Testis (tissue), 2 donors: ENCODE measurements at regions not wholly inside any gene's neighbourhood (a gene's known extent, or its start where the extent isn't known, plus 50 kb on each side); places are given as distances from the start of the nearest gene placed in this dataset.
"Not testable (repeated sequence)": the region's sequence is repeated elsewhere in the genome, so short reads cannot be mapped to it uniquely, and the experiment has no call there.

ENCODE experiments used
- DNase-seq: peaks from one replicate; pipeline ENCODE4 v3.0.0-alpha.2; 2019
- H3K27ac ChIP-seq, 2 donors: fragments of 200-600 bp; sonication (generic); one replicate each; pipeline ENCODE4 v1.5.1; 2019
- H3K27me3 ChIP-seq: fragments of 200-600 bp; sonication (generic); one replicate; pipeline ENCODE4 v1.5.1; 2019
- H3K36me3 ChIP-seq: fragments of 200-600 bp; sonication (generic); one replicate; pipeline ENCODE4 v1.5.1; 2017; ENCODE audit warnings: low read depth; ENCODE audit errors: missing control alignments
- H3K4me1 ChIP-seq: fragments of 200-600 bp; sonication (generic); one replicate; pipeline ENCODE4 v1.5.1; 2019
- H3K4me3 ChIP-seq, 2 donors: fragments of 200-600 bp; sonication (generic); one replicate each; pipeline ENCODE4 v1.5.1; 2017 to 2019
- H3K9me3 ChIP-seq: fragments of 200-600 bp; sonication (generic); one replicate; pipeline ENCODE4 v1.5.1; 2017
- POLR2A ChIP-seq: fragments of 450-650 bp; IDR thresholded peaks from one replicate; pipeline ENCODE4 v1.6.1; 2017; ENCODE audit warnings: antibody characterized with exemption, mild to moderate bottlenecking, moderate library complexity
- WGBS, 2 donors: methylation state at CpG; one replicate each; pipeline ENCODE4 v1.1.5; 2018; 5-methylcytosine and 5-hydroxymethylcytosine counted together
- intact Hi-C: fragments of 100-400 bp; cut with DNase I; formaldehyde crosslinking; loops from one replicate; pipeline ENCODE4 v1.15.1; 2023; ENCODE audit warnings: low total_unique reads
- TF ChIP-seq, protein P1 (sequence below), 3 experiments: fragments of 450-650 bp in 2 of 3; fragments of 200-600 bp in 1 of 3; sonication (generic) in 1 of 3; IDR thresholded peaks; one replicate each; pipeline ENCODE4 v1.5.1; 2016 to 2019; ENCODE audit warnings: antibody characterized with exemption in 3 of 3, mild to moderate bottlenecking in 2 of 3, moderate library complexity in 1 of 3

GRCh38 chr5:100646691-100647090, 111.5 kb downstream of the FAM174A start:
- intact Hi-C loops: no loop called here
- Histone ChIP-seq H3K36me3 (no peaks in the 10 kb centered on the region), H3K27ac (no peak overlapping the region), H3K27me3 (no peaks in the 10 kb centered on the region), H3K4me3 (no peak overlapping the region), H3K4me1 (no peaks in the 10 kb centered on the region), H3K9me3 (no peaks in the 10 kb centered on the region)
- WGBS, 2 donors: 48 to 84% methylated on average over 9 of the region's 9 CpGs
- TF ChIP-seq, protein P1, sequence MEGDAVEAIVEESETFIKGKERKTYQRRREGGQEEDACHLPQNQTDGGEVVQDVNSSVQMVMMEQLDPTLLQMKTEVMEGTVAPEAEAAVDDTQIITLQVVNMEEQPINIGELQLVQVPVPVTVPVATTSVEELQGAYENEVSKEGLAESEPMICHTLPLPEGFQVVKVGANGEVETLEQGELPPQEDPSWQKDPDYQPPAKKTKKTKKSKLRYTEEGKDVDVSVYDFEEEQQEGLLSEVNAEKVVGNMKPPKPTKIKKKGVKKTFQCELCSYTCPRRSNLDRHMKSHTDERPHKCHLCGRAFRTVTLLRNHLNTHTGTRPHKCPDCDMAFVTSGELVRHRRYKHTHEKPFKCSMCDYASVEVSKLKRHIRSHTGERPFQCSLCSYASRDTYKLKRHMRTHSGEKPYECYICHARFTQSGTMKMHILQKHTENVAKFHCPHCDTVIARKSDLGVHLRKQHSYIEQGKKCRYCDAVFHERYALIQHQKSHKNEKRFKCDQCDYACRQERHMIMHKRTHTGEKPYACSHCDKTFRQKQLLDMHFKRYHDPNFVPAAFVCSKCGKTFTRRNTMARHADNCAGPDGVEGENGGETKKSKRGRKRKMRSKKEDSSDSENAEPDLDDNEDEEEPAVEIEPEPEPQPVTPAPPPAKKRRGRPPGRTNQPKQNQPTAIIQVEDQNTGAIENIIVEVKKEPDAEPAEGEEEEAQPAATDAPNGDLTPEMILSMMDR (IDR thresholded peaks at IDR 0.05): no peak
- TF ChIP-seq POLR2A: no peak
- DNase-seq: no peak

DNA sequence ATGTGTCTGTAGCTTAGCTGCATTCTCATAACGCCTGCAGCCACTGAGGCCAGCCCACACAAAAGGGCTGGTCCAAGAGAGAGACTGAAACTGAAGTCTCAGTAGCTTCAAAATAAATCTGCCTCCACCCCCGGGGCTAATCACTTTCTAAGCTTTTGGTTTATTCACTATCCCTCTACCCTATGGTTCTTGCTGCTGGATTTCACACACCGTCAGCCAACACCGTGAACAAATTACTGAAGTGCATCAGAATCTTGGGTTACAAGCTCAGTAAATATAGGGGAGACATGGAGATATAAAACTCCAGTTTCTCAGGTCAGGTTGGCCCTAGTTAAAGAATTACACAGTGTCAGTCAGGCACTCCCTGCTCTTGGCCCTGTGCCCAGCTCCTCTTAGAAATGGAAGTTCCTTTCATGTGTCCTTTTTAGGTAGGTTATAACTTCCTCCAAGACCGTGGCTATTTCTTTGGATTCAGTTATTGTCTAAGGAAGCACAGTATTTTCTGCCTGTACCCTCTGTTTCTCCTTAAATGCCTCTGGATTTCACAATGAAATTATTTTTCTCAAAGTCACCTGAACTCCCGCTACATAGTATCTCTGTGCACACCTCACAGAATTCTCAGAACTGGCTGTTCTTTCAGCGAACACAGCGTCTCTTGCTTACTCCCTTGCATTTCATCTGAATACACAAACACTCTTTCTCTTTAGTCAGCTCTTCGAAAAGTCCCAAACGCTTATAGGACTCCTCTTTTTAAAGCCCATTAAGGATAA, 112.5 kb downstream of the FAM174A start:
- Histone ChIP-seq H3K36me3 (no peaks in the 10 kb centered on the region), H3K9me3 (no peaks in the 10 kb centered on the region), H3K4me3 (no peak overlapping the region), H3K27ac (no peak overlapping the region), H3K4me1 (no peaks in the 10 kb centered on the region), H3K27me3 (no peaks in the 10 kb centered on the region)
- TF ChIP-seq, protein P1 (IDR thresholded peaks at IDR 0.05): no peak
- no peak for TF ChIP-seq POLR2A
- 29 to 30% methylated on average over 10 of the region's 10 CpGs for WGBS, 2 donors
- intact Hi-C loops: no loop called here
- peak; percentile 81 for DNase-seq

- no peaks in the 10 kb centered on the region for H3K9me3 ChIP-seq
- H3K36me3 ChIP-seq: no peaks in the 10 kb centered on the region
- no peaks in the 10 kb centered on the region for H3K4me1 ChIP-seq
- H3K27me3 ChIP-seq: no peaks in the 10 kb centered on the region
- no peak overlapping the region for H3K4me3 ChIP-seq
- DNase-seq: no peak
- TF ChIP-seq POLR2A: no peak
- TF ChIP-seq, protein P1 (IDR thresholded peaks at IDR 0.05): no peak
- intact Hi-C loops: no loop called here
- H3K27ac ChIP-seq: no peak overlapping the region
Observed at GRCh38 chr5:100654895-100655294, 119.7 kb downstream of the FAM174A start.

DNA sequence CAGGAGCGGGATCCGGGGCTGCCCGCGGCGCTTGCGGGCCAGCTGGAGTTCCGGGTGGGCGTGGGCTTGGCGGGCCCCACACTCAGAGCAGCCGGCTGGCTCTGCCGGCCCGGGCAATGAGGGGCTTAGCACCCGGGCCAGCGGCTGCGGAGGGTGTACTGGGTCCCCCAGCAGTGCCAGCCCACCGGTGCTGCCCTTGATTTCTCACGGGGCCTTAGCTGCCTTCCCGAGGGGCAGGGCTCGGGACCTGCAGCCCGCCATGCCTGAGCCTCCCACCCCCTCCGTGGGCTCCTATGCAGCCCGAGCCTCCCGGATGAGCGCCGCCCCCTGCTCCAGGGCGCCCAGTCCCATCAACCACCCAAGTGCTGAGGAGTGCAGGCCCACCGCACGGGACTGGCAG, 121.6 kb downstream of the FAM174A start:
- WGBS, 2 donors: 68% methylated on average over 28 of the region's 28 CpGs; no CpG with 5 or more reads in 1 of the 2 donors
- DNase-seq, intact Hi-C loops, H3K36me3 ChIP-seq, H3K27me3 ChIP-seq, H3K27ac ChIP-seq, H3K4me1 ChIP-seq, H3K9me3 ChIP-seq: not testable (repeated sequence)
- peak overlapping the region in 1 of 2 donors; percentile 40 for H3K4me3 ChIP-seq

DNA sequence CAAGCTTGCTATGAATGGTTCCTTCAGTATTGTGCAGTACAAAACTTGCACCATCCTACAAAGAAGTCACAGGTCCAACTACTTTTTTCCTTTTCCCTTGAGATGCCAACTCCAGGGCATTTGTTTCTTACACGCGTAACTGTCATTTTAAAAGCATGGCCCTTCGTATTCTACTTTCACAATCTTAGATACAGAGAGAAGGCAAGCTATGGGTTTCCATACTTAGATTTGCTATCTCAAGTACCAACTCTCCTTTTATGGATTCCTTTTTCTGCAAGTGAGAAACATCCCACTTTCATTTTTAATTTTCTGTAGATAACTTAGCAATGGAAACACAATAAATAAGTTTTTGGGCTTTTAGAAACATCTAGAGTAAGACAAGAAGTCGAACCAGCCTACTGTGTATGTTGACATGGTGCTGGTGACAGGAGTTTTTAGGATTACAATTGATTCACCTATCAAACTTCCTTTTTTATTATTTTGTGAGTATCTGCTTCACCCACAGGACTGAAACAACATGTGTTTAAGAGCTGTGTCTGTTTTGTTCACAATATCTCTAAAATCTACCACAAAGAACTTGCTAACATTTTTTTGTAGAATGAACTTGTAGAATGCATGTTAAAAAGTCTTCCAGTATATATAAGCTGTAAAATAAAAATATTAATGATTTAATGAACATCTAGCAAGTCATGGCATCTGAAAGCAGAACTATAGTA, 124.1 kb downstream of the FAM174A start:
- no peak overlapping the region for H3K27ac ChIP-seq
- 87 to 90% methylated on average over 4 of the region's 4 CpGs for WGBS, 2 donors
- H3K4me1 ChIP-seq: no peaks in the 10 kb centered on the region
- H3K4me3 ChIP-seq: no peak overlapping the region
- TF ChIP-seq POLR2A: no peak
- TF ChIP-seq, protein P1 (IDR thresholded peaks at IDR 0.05): no peak
- no peaks in the 10 kb centered on the region for H3K27me3 ChIP-seq
- intact Hi-C loops: no loop called here
- DNase-seq: no peak
- no peaks in the 10 kb centered on the region for H3K9me3 ChIP-seq
- H3K36me3 ChIP-seq: no peaks in the 10 kb centered on the region
